Choroid plexus epithelial cell (primary cell): ENCODE measurements at regions not wholly inside any gene's neighbourhood (a gene's known extent, or its start where the extent isn't known, plus 50 kb on each side); places are given as distances from the start of the nearest gene placed in this dataset.
"Not testable (repeated sequence)": the region's sequence is repeated elsewhere in the genome, so short reads cannot be mapped to it uniquely, and the experiment has no call there.

Experiments used
- DNase-seq: peaks from one replicate; pipeline ENCODE4 v3.0.0-alpha.2; 2010; ENCODE audit warnings: low read depth
- H3K4me3 ChIP-seq: 2 replicates; pipeline ENCODE4 v1.5.1; 2011; ENCODE audit warnings: low read depth, mild to moderate bottlenecking, control low read depth, low read length, moderate library complexity

GRCh38 chr1:148049115-148049496, 103.0 kb downstream of the NBPF11 start:
- H3K4me3 ChIP-seq: peak overlapping the region; percentile 42
- not testable (repeated sequence) for DNase-seq

- DNase-seq: peak; percentile 24
- H3K4me3 ChIP-seq: peak overlapping the region; percentile 42
Observed at GRCh38 chr1:148048423-148049114, 103.5 kb downstream of the NBPF11 start.

GRCh38 chr1:148045872-148046271, 106.2 kb downstream of the NBPF11 start:
- DNase-seq, H3K4me3 ChIP-seq: not testable (repeated sequence)

- H3K4me3 ChIP-seq, DNase-seq: not testable (repeated sequence)
Observed at GRCh38 chr1:148044495-148044894, 107.6 kb downstream of the NBPF11 start.
